KMS-11 (cell line): ENCODE measurements at regions not wholly inside any gene's neighbourhood (a gene's known extent, or its start where the extent isn't known, plus 50 kb on each side); places are given as distances from the start of the nearest gene placed in this dataset.
"Not testable (repeated sequence)": the region's sequence is repeated elsewhere in the genome, so short reads cannot be mapped to it uniquely, and the experiment has no call there.

Experiments
- H2AFZ ChIP-seq: fragments of 200-600 bp; sonication (generic); 2 replicates; pipeline ENCODE4 v1.6.1; 2016; ENCODE audit warnings: antibody characterized with exemption, mixed run types, low read depth
- H3K27ac ChIP-seq: fragments of 200-600 bp; sonication (generic); 2 replicates; pipeline ENCODE4 v1.6.1; 2016; ENCODE audit warnings: mild to moderate bottlenecking, mixed run types
- H3K27me3 ChIP-seq: fragments of 200-600 bp; sonication (generic); 2 replicates; pipeline ENCODE4 v1.6.1; 2017; ENCODE audit warnings: mild to moderate bottlenecking, low read depth, mixed run types, moderate library complexity; ENCODE audit not compliant: insufficient read depth
- H3K36me3 ChIP-seq: fragments of 200-600 bp; sonication (generic); 2 replicates; pipeline ENCODE4 v1.6.1; 2017; ENCODE audit warnings: mild to moderate bottlenecking, mixed run types; ENCODE audit not compliant: insufficient read depth
- H3K4me1 ChIP-seq: fragments of 200-600 bp; sonication (generic); 2 replicates; pipeline ENCODE4 v1.6.1; 2016; ENCODE audit warnings: mild to moderate bottlenecking, low read depth, mixed run types; ENCODE audit not compliant: poor library complexity, severe bottlenecking
- H3K4me2 ChIP-seq: fragments of 200-600 bp; sonication (generic); 2 replicates; pipeline ENCODE4 v1.7.0; 2016; ENCODE audit warnings: mild to moderate bottlenecking, mixed run types
- H3K4me3 ChIP-seq: fragments of 200-600 bp; sonication (generic); IDR thresholded peaks from 2 replicates; pipeline ENCODE4 v1.6.1; 2017; ENCODE audit warnings: low read depth, low read length, mixed read lengths; ENCODE audit not compliant: insufficient read depth
- H3K79me2 ChIP-seq: fragments of 200-600 bp; sonication (generic); 2 replicates; pipeline ENCODE4 v1.6.1; 2016; ENCODE audit warnings: low read depth, mixed run types; ENCODE audit not compliant: insufficient read depth
- H3K9ac ChIP-seq: fragments of 200-600 bp; sonication (generic); 2 replicates; pipeline ENCODE4 v1.6.1; 2016; ENCODE audit warnings: mild to moderate bottlenecking, mixed run types
- H4K20me1 ChIP-seq: fragments of 200-600 bp; sonication (generic); 2 replicates; pipeline ENCODE4 v1.6.1; 2016; ENCODE audit warnings: mild to moderate bottlenecking, mixed run types; ENCODE audit not compliant: insufficient read depth
- TF ChIP-seq, protein P1 (sequence below): fragments of 200-600 bp; sonication (generic); conservative IDR thresholded peaks from 2 replicates; pipeline ENCODE4 v1.6.1; 2017; ENCODE audit warnings: low read depth, mild to moderate bottlenecking, antibody characterized with exemption, low read length, moderate library complexity, mixed read lengths

DNA sequence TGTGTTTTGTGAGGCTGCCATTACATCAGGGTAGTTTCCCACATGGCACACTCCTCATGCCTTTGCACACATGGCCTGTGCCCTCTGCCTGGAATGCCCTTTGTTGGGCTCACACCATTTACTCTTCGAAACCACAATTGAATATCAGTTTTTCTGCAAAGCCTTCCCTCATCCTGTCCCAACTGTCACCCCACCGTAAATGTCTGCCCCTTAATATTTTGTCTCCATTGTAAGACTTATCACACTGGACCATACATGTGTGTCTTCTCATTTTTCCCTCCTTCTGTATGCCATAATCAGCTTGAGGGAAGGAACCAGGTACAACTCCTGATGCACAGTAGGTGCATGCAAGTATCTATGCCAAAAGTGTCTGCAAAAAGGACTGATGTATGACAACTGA lies 62.7 kb upstream of the TMEM252 start:
- Histone ChIP-seq H3K4me2 (no peak overlapping the region), H4K20me1 (no peaks in the 10 kb centered on the region), H3K4me3 (no peak overlapping the region), H3K36me3 (no peaks in the 10 kb centered on the region), H3K9ac (no peak overlapping the region), H3K27me3 (no peaks in the 10 kb centered on the region), H3K79me2 (no peaks in the 10 kb centered on the region), H3K4me1 (no peaks in the 10 kb centered on the region), H3K27ac (no peak overlapping the region), H2AFZ (no peak overlapping the region)
- TF ChIP-seq, protein P1, sequence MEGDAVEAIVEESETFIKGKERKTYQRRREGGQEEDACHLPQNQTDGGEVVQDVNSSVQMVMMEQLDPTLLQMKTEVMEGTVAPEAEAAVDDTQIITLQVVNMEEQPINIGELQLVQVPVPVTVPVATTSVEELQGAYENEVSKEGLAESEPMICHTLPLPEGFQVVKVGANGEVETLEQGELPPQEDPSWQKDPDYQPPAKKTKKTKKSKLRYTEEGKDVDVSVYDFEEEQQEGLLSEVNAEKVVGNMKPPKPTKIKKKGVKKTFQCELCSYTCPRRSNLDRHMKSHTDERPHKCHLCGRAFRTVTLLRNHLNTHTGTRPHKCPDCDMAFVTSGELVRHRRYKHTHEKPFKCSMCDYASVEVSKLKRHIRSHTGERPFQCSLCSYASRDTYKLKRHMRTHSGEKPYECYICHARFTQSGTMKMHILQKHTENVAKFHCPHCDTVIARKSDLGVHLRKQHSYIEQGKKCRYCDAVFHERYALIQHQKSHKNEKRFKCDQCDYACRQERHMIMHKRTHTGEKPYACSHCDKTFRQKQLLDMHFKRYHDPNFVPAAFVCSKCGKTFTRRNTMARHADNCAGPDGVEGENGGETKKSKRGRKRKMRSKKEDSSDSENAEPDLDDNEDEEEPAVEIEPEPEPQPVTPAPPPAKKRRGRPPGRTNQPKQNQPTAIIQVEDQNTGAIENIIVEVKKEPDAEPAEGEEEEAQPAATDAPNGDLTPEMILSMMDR: no peak

DNA sequence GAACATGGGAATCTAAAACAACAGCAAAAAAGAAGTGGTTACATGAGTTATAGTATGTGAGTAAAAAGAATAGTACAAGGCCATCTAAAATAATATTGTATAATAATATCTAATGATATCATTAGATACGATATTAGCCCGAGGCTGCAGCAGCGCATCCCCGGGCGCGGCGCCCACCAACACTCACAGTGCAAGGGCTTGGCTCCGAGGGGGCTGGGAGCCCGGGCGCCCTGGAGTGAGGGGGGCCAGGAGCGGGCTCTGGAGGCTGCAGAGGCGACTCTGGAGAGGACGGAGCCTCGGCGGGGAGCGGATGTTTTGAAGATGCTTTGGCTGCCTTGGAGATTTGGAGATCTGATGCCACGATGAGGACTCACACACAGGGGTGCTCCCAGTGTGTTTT lies 68.1 kb upstream of the TMEM252 start:
- H3K4me1 ChIP-seq: no peaks in the 10 kb centered on the region
- TF ChIP-seq, protein P1: no peak
- H3K9ac ChIP-seq: no peak overlapping the region
- H2AFZ ChIP-seq: no peak overlapping the region
- no peaks in the 10 kb centered on the region for H3K36me3 ChIP-seq
- H4K20me1 ChIP-seq: no peaks in the 10 kb centered on the region
- no peaks in the 10 kb centered on the region for H3K79me2 ChIP-seq
- no peak overlapping the region for H3K27ac ChIP-seq
- H3K27me3 ChIP-seq: no peaks in the 10 kb centered on the region
- no peak overlapping the region for H3K4me2 ChIP-seq
- no peak overlapping the region for H3K4me3 ChIP-seq

DNA sequence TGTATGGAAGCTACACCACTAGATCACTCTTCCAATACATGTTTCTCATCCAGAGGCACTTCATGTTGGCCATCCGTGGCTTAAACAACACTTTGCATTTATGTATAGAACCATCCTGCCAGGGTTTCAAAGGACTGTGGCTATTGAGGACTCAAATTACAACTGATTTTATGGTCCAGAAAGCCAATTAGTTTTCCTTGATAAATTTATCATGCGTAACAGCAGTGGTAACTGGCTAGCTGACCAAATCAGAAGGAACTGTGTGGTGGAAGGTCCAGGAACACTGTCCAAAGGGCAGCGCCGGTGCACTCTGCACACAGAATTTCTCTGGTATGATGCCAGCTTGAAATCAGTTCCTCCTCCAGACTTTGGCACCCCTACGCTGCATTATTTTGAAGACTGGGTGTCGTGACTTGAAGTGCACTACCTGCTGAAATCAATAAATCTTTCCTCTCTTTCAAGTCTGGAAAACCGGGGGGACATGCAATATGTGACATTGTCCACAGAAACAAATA lies 69.3 kb upstream of the TMEM252 start:
- Histone ChIP-seq H3K79me2 (no peaks in the 10 kb centered on the region), H3K4me3 (no peak overlapping the region), H4K20me1 (no peaks in the 10 kb centered on the region), H3K27ac (no peak overlapping the region), H3K9ac (no peak overlapping the region), H3K36me3 (no peaks in the 10 kb centered on the region), H3K27me3 (no peaks in the 10 kb centered on the region), H2AFZ (no peak overlapping the region), H3K4me2 (no peak overlapping the region), H3K4me1 (peaks cover 3% of the 10 kb centered on the region)
- TF ChIP-seq, protein P1: no peak

DNA sequence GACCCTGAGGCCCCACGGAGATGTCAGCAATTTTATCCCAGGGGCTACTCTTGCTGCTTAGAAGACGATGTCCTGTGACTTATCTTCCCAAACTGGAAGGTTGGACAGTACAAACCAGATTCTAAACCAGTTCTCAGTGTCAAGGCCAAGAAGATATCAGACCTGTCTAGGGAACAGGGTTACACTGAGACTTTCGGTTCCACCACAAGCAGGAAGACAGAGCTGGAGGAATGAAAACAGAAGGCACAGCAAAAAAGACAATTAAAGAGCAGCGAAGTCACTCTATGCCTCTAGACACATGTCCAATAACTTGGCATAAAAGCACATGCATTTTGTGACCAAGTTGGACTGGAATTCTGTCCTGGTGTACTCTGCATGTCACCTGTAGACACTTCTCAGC lies 73.4 kb upstream of the TMEM252 start:
- H3K4me1 ChIP-seq: peaks cover 3% of the 10 kb centered on the region
- TF ChIP-seq, protein P1: no peak
- H3K27me3 ChIP-seq: no peaks in the 10 kb centered on the region
- no peaks in the 10 kb centered on the region for H4K20me1 ChIP-seq
- H3K79me2 ChIP-seq: no peaks in the 10 kb centered on the region
- H3K4me3 ChIP-seq: no peak overlapping the region
- H3K9ac ChIP-seq: no peak overlapping the region
- H3K4me2 ChIP-seq: no peak overlapping the region
- no peak overlapping the region; the same call in 1 of the 2 replicates for H2AFZ ChIP-seq
- H3K36me3 ChIP-seq: no peaks in the 10 kb centered on the region
- H3K27ac ChIP-seq: no peak overlapping the region

DNA sequence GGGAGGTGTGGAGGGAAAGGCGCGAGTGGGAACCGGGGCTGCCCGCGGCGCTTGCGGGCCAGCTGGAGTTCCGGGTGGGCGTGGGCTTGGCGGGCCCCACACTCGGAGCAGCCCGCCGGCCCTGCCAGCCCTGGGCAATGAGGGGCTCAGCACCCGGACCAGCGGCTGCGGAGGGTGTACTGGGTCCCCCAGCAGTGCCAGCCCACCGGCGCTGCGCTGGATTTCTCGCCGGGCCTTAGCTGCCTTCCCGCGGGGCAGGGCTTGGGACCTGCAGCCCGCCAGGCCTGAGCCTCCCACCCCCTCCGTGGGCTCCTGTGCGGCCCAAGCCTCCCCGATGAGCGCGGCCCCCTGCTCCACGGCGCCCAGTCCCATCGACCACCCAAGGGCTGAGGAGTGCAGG lies 76.3 kb upstream of the TMEM252 start:
- not testable (repeated sequence) for H3K27ac ChIP-seq, H3K4me3 ChIP-seq

More for the DNA sequence above, 76.3 kb upstream of the TMEM252 start:
- not testable (repeated sequence) for H3K27me3 ChIP-seq, H2AFZ ChIP-seq, H4K20me1 ChIP-seq, H3K4me2 ChIP-seq, H3K9ac ChIP-seq, H3K4me1 ChIP-seq, H3K36me3 ChIP-seq, H3K79me2 ChIP-seq
